ENCODE measurements at regions not wholly inside any gene's neighbourhood (a gene's known extent, or its start where the extent isn't known, plus 50 kb on each side); places are given as distances from the start of the nearest gene placed in this dataset.
A peak's percentile ranks its signal among the peaks of the same experiment; 100 is the strongest.

GRCh38 chr6:156449128-156449527, 328.1 kb upstream of the ARID1B start:
- Mint-ChIP-seq H3K4me1 (no peaks in the 10 kb centered on the region), H3K9me3 (peaks cover 5% of the 10 kb centered on the region), H3K4me3 (no peak overlapping the region), H3K36me3 (ENCODE audit: low read depth) (peaks cover 2% of the 10 kb centered on the region), H3K27me3 (ENCODE audit: low read depth) (no peaks in the 10 kb centered on the region), H3K27ac (ENCODE audit: unreplicated experiment) (no peak overlapping the region)
- no peak for DNase-seq (ENCODE audit: low read depth, low spot score)
- TF ChIP-seq CTCF (conservative IDR thresholded peaks at IDR 0.05): no peak

GRCh38 chr6:156448579-156448978, 328.6 kb upstream of the ARID1B start:
- Mint-ChIP-seq H3K4me1 (no peaks in the 10 kb centered on the region), H3K9me3 (peaks cover 5% of the 10 kb centered on the region), H3K27me3 (ENCODE audit: low read depth) (no peaks in the 10 kb centered on the region), H3K27ac (ENCODE audit: unreplicated experiment) (no peak overlapping the region), H3K36me3 (ENCODE audit: low read depth) (peaks cover 2% of the 10 kb centered on the region), H3K4me3 (no peak overlapping the region)
- DNase-seq (ENCODE audit: low read depth, low spot score): no peak
- TF ChIP-seq CTCF (conservative IDR thresholded peaks at IDR 0.05): no peak

GRCh38 chr6:156440688-156441087, 336.5 kb upstream of the ARID1B start:
- H3K9me3 Mint-ChIP-seq: peaks cover 11% of the 10 kb centered on the region
- DNase-seq (ENCODE audit: low read depth, low spot score): no peak
- no peaks in the 10 kb centered on the region for H3K4me1 Mint-ChIP-seq
- no peak overlapping the region for H3K27ac Mint-ChIP-seq (ENCODE audit: unreplicated experiment)
- H3K27me3 Mint-ChIP-seq (ENCODE audit: low read depth): no peaks in the 10 kb centered on the region
- H3K36me3 Mint-ChIP-seq (ENCODE audit: low read depth): peaks cover 2% of the 10 kb centered on the region
- TF ChIP-seq CTCF (conservative IDR thresholded peaks at IDR 0.05): no peak
- no peak overlapping the region for H3K4me3 Mint-ChIP-seq

- Mint-ChIP-seq H3K9me3 (peaks cover 11% of the 10 kb centered on the region), H3K4me3 (no peak overlapping the region), H3K36me3 (ENCODE audit: low read depth) (no peaks in the 10 kb centered on the region), H3K27ac (ENCODE audit: unreplicated experiment) (peak overlapping the region; percentile 43), H3K27me3 (ENCODE audit: low read depth) (no peaks in the 10 kb centered on the region), H3K4me1 (no peaks in the 10 kb centered on the region)
- no peak for TF ChIP-seq CTCF (conservative IDR thresholded peaks at IDR 0.05)
- no peak for DNase-seq (ENCODE audit: low read depth, low spot score)
Observed at GRCh38 chr6:156438350-156438923, 338.7 kb upstream of the ARID1B start.

GRCh38 chr6:156437121-156437879, 339.9 kb upstream of the ARID1B start:
- Mint-ChIP-seq H3K36me3 (ENCODE audit: low read depth) (no peaks in the 10 kb centered on the region), H3K27ac (ENCODE audit: unreplicated experiment) (no peak overlapping the region), H3K4me1 (no peaks in the 10 kb centered on the region), H3K4me3 (no peak overlapping the region), H3K9me3 (peaks cover 11% of the 10 kb centered on the region), H3K27me3 (ENCODE audit: low read depth) (no peaks in the 10 kb centered on the region)
- no peak for TF ChIP-seq CTCF (conservative IDR thresholded peaks at IDR 0.05)
- DNase-seq (ENCODE audit: low read depth, low spot score): no peak
